Head of caudate nucleus (tissue), 42 donors: ENCODE measurements at regions not wholly inside any gene's neighbourhood (a gene's known extent, or its start where the extent isn't known, plus 50 kb on each side); places are given as distances from the start of the nearest gene placed in this dataset.

Source experiments
- DNase-seq, 42 donors: peaks; one replicate each; pipeline versions ENCODE4 v3.0.0 to v3.0.0-alpha.2; 2020 to 2021; ENCODE audit warnings: mixed read lengths in 7 of 42
- intact Hi-C: fragments of 100-400 bp; cut with DNase I; formaldehyde crosslinking; loops from one replicate; pipeline ENCODE4 v1.15.0; 2022

GRCh38 chr1:239758756-239759155 is 332.9 kb upstream of the FMN2 start:
- intact Hi-C loops: no loop called here
- DNase-seq: no peak

GRCh38 chr1:239761509-239761908 is 330.2 kb upstream of the FMN2 start:
- no peak for DNase-seq

GRCh38 chr1:239763850-239764249 is 327.8 kb upstream of the FMN2 start:
- intact Hi-C loops: no loop called here
- DNase-seq: no peak

More at GRCh38 chr1:239761509-239761908, 330.2 kb upstream of the FMN2 start:
- intact Hi-C loops: no loop called here

- no peak for DNase-seq
- intact Hi-C loops: no loop called here
Measured at GRCh38 chr1:239764546-239764945, 327.1 kb upstream of the FMN2 start.

- intact Hi-C loops: no loop called here
- DNase-seq: no peak
Measured at GRCh38 chr1:239765163-239765562, 326.5 kb upstream of the FMN2 start.

- intact Hi-C loops: no loop called here
- no peak for DNase-seq
Measured at GRCh38 chr1:239771550-239771949, 320.1 kb upstream of the FMN2 start.

- DNase-seq: no peak
- intact Hi-C loops: no loop called here
Measured at GRCh38 chr1:239772446-239772845, 319.2 kb upstream of the FMN2 start.

GRCh38 chr1:239775466-239775865 is 316.2 kb upstream of the FMN2 start:
- intact Hi-C loops: no loop called here
- DNase-seq: no peak

GRCh38 chr1:239778208-239778813 is 313.4 kb upstream of the FMN2 start:
- intact Hi-C loops: no loop called here
- DNase-seq: no peak

- DNase-seq: no peak
- intact Hi-C loops: no loop called here
Measured at GRCh38 chr1:239779962-239780361, 311.7 kb upstream of the FMN2 start.

GRCh38 chr1:239784896-239785295 is 306.8 kb upstream of the FMN2 start:
- intact Hi-C loops: no loop called here
- no peak for DNase-seq

- no peak for DNase-seq
- intact Hi-C loops: no loop called here
Measured at GRCh38 chr1:239785576-239785975, 306.1 kb upstream of the FMN2 start.

- no peak for DNase-seq
- intact Hi-C loops: no loop called here
Measured at GRCh38 chr1:239786464-239786863, 305.2 kb upstream of the FMN2 start.

- intact Hi-C loops: no loop called here
- no peak for DNase-seq
Measured at GRCh38 chr1:239792157-239792556, 299.5 kb upstream of the FMN2 start.

GRCh38 chr1:239795304-239795703 is 296.4 kb upstream of the FMN2 start:
- intact Hi-C loops: no loop called here
- no peak for DNase-seq

- intact Hi-C loops: no loop called here
- DNase-seq: no peak
Measured at GRCh38 chr1:239799617-239800016, 292.1 kb upstream of the FMN2 start.

- DNase-seq: no peak
- intact Hi-C loops: no loop called here
Measured at GRCh38 chr1:239800861-239801260, 290.8 kb upstream of the FMN2 start.

- intact Hi-C loops: no loop called here
- no peak for DNase-seq
Measured at GRCh38 chr1:239802275-239802674, 289.4 kb upstream of the FMN2 start.

- intact Hi-C loops: no loop called here
- no peak for DNase-seq
Measured at GRCh38 chr1:239803781-239804180, 287.9 kb upstream of the FMN2 start.

- intact Hi-C loops: no loop called here
- no peak for DNase-seq
Measured at GRCh38 chr1:239804266-239804665, 287.4 kb upstream of the FMN2 start.

GRCh38 chr1:239805042-239805441 is 286.6 kb upstream of the FMN2 start:
- no peak for DNase-seq
- intact Hi-C loops: no loop called here
